Upper lobe of left lung (tissue), 6 donors: ENCODE measurements at regions not wholly inside any gene's neighbourhood (a gene's known extent, or its start where the extent isn't known, plus 50 kb on each side); places are given as distances from the start of the nearest gene placed in this dataset.

ENCODE experiments used
- ATAC-seq, 2 donors: fragments of 200-7000 bp; cut with Tn5 transposase; one replicate each; pipeline ENCODE4 v1.9.1; 2022; ENCODE audit warnings: mild to moderate bottlenecking in 2 of 2, moderate library complexity in 2 of 2; ENCODE audit not compliant: low FRiP score in 2 of 2
- DNase-seq, 2 donors: peaks; one replicate each; pipeline ENCODE4 v3.0.0-alpha.2; 2019 to 2020
- H3K27ac ChIP-seq, 4 donors: fragments of 200-600 bp; sonication (generic); one replicate each; pipeline ENCODE4 v1.5.1; 2016 to 2019
- H3K27me3 ChIP-seq, 4 donors: fragments of 200-600 bp; sonication (generic); one replicate each; pipeline ENCODE4 v1.5.1; 2017 to 2019
- H3K36me3 ChIP-seq, 4 donors: fragments of 200-600 bp; sonication (generic); one replicate each; pipeline ENCODE4 v1.5.1; 2016 to 2019
- H3K4me1 ChIP-seq, 4 donors: fragments of 200-600 bp; sonication (generic); one replicate each; pipeline ENCODE4 v1.5.1; 2018 to 2019
- H3K4me3 ChIP-seq, 4 donors: fragments of 200-600 bp; sonication (generic); one replicate each; pipeline ENCODE4 v1.5.1; 2017 to 2019; ENCODE audit warnings: mild to moderate bottlenecking in 2 of 4, moderate library complexity in 1 of 4
- H3K9me3 ChIP-seq, 4 donors: fragments of 200-600 bp; sonication (generic); one replicate each; pipeline ENCODE4 v1.5.1; 2018 to 2019
- EP300 ChIP-seq, 4 donors: sonication (generic); formaldehyde crosslinking; IDR thresholded peaks; one replicate each; pipeline ENCODE4 v1.5.1; 2017; ENCODE audit warnings: antibody characterized with exemption in 4 of 4, control low read depth in 2 of 4
- POLR2A ChIP-seq, 4 donors: fragments of 450-650 bp; IDR thresholded peaks; one replicate each; pipeline ENCODE4 v1.5.1; 2016 to 2017; ENCODE audit warnings: antibody characterized with exemption in 4 of 4, mild to moderate bottlenecking in 2 of 4
- POLR2AphosphoS5 ChIP-seq, 2 donors: sonication (generic); formaldehyde crosslinking; IDR thresholded peaks; one replicate each; pipeline ENCODE4 v1.5.1; 2017; ENCODE audit warnings: antibody characterized with exemption in 2 of 2
- WGBS, 2 donors: methylation state at CpG; one replicate each; pipeline ENCODE4 v1.1.5; 2017 to 2018; 5-methylcytosine and 5-hydroxymethylcytosine counted together
- TF ChIP-seq, protein P1 (sequence below), 6 experiments: fragments of 450-650 bp in 4 of 6; fragments of 200-600 bp in 2 of 6; sonication (generic) in 2 of 6; IDR thresholded peaks; one replicate each; pipeline ENCODE4 v1.5.1; 2016 to 2019; ENCODE audit warnings: antibody characterized with exemption in 6 of 6
- donor health status: DM: no; HTN: no; CAD: no; lungs with moderate emphysema.
- donor health status: DM: no; HTN: yes; CAD: no; lungs with severe emphysema.

DNA sequence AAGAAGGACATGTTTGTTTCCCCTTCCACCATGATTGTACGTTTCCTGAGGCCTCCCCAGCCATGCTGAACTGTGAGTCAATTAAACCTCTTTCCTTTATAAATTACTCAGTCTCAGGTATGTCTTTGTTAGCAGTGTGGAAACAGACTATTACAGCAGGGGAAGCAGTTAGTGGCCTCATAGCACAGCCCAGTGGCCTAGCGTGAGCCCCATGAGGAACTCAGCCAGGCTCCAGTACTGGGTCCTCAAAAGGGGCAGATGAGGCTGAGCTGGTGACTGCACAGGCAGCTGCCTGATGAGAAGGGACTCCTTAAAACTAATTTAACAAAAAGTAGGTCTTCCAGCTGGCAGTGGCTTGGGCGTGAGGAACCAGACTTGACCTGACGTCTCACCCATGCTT lies 399.9 kb downstream of the CDH26 start:
- H3K36me3 ChIP-seq: no peaks in the 10 kb centered on the region
- 86 to 87% methylated on average over 4 of the region's 4 CpGs for WGBS, 2 donors
- TF ChIP-seq, protein P1, sequence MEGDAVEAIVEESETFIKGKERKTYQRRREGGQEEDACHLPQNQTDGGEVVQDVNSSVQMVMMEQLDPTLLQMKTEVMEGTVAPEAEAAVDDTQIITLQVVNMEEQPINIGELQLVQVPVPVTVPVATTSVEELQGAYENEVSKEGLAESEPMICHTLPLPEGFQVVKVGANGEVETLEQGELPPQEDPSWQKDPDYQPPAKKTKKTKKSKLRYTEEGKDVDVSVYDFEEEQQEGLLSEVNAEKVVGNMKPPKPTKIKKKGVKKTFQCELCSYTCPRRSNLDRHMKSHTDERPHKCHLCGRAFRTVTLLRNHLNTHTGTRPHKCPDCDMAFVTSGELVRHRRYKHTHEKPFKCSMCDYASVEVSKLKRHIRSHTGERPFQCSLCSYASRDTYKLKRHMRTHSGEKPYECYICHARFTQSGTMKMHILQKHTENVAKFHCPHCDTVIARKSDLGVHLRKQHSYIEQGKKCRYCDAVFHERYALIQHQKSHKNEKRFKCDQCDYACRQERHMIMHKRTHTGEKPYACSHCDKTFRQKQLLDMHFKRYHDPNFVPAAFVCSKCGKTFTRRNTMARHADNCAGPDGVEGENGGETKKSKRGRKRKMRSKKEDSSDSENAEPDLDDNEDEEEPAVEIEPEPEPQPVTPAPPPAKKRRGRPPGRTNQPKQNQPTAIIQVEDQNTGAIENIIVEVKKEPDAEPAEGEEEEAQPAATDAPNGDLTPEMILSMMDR (IDR thresholded peaks at IDR 0.05): no peak
- no peak for TF ChIP-seq EP300 (IDR thresholded peaks at IDR 0.05)
- no peak for TF ChIP-seq POLR2AphosphoS5 (IDR thresholded peaks at IDR 0.05)
- TF ChIP-seq POLR2A (IDR thresholded peaks at IDR 0.05): no peak
- no peaks in the 10 kb centered on the region for H3K9me3 ChIP-seq
- no peak overlapping the region for H3K27ac ChIP-seq
- H3K4me1 ChIP-seq: no peaks in the 10 kb centered on the region
- DNase-seq (no peak), ATAC-seq (no peak)
- H3K27me3 ChIP-seq: no peaks in the 10 kb centered on the region
- H3K4me3 ChIP-seq: no peak overlapping the region

DNA sequence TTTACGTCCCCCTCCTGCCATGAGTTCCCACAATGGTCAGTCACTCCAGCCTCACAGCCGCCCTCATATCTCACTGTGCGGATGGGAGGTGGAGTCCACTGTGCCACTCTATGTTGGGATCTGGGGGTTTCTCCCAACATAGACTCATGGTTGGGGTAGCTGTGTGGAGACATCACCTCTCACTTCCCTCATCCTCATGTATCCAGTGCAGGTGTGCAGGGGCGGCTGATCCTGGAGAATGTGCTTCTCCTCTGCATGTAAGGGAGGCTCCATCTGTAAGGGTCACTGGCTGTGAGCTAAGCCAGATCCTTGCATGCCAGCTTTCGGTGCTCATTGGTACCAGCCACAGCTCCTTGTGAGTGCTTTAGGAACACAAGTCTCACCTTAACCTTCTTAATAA lies 400.8 kb downstream of the CDH26 start:
- WGBS, 2 donors: 83 to 89% methylated on average over 5 of the region's 5 CpGs
- DNase-seq: no peak
- no peak for ATAC-seq
- Histone ChIP-seq H3K27me3 (no peaks in the 10 kb centered on the region), H3K4me3 (no peak overlapping the region), H3K4me1 (no peaks in the 10 kb centered on the region), H3K36me3 (no peaks in the 10 kb centered on the region), H3K9me3 (no peaks in the 10 kb centered on the region), H3K27ac (no peak overlapping the region)
- TF ChIP-seq POLR2AphosphoS5 (IDR thresholded peaks at IDR 0.05): no peak
- TF ChIP-seq POLR2A (IDR thresholded peaks at IDR 0.05): no peak
- TF ChIP-seq, protein P1 (IDR thresholded peaks at IDR 0.05): no peak
- TF ChIP-seq EP300 (IDR thresholded peaks at IDR 0.05): no peak

DNA sequence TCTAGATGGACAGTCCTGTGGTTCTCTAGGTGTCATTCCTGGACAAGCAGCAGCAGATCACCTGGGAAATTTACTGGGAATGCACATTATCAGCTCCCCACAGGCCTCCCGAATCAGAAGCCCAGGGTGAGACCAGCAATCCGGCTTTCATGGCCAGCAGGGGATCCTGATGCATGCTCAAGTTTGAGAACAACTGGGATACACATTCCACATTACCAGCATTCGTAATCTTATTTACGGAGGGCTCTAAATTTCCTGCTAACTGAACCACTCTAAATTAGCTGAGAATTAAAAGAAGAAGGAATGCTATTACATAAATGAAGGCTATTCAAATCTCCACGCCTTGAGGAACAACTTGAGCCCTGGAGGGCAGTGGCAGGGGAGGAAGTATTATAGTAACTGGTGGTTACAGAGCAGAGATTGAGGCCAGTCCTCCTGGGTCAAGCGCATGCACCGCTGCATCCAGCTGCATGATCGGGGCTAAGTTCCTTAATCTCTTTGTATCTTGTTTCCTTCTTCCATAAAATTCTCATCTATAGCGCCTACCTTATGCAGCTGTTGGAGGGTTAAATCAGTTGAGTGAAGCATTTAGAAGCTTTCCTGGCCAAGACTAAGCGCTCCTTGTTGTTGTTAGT lies 403.7 kb downstream of the CDH26 start:
- no peak overlapping the region for H3K27ac ChIP-seq

DNA sequence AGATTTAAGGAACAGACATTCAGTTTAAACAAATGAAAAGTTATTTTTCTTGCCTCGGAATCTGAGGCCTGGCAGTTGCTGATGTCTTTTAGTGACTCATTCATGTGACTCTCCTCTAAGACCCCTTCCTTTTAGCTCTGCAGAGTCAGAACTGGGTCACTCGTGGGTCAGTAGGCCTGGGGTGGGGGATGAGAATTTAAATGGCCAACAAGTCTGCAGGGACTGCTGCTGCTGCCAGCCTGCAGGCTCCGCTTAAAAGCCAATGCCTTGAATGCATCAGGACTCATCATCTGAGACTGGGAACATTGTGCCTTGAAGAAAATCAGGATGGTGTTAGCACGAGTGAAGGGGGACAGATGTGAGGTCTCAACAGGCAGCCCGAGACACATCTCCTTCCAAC lies 404.3 kb downstream of the CDH26 start:
- no peak for ATAC-seq
- WGBS, 2 donors: 51 to 58% methylated on average over 2 to 5 of the region's 5 CpGs
- H3K4me1 ChIP-seq: no peaks in the 10 kb centered on the region
- no peak overlapping the region for H3K27ac ChIP-seq
- TF ChIP-seq POLR2AphosphoS5 (IDR thresholded peaks at IDR 0.05): no peak
- TF ChIP-seq, protein P1 (IDR thresholded peaks at IDR 0.05): no peak
- TF ChIP-seq EP300 (IDR thresholded peaks at IDR 0.05): no peak
- no peak for TF ChIP-seq POLR2A (IDR thresholded peaks at IDR 0.05)
- no peak overlapping the region for H3K4me3 ChIP-seq
- DNase-seq: no peak
- no peaks in the 10 kb centered on the region for H3K27me3 ChIP-seq
- no peaks in the 10 kb centered on the region for H3K9me3 ChIP-seq
- no peaks in the 10 kb centered on the region for H3K36me3 ChIP-seq

More for the DNA sequence above, 403.7 kb downstream of the CDH26 start:
- DNase-seq (no peak), ATAC-seq (no peak)
- no peaks in the 10 kb centered on the region for H3K27me3 ChIP-seq
- no peak for TF ChIP-seq EP300 (IDR thresholded peaks at IDR 0.05)
- TF ChIP-seq, protein P1 (IDR thresholded peaks at IDR 0.05): no peak
- no peak for TF ChIP-seq POLR2A (IDR thresholded peaks at IDR 0.05)
- no peak for TF ChIP-seq POLR2AphosphoS5 (IDR thresholded peaks at IDR 0.05)
- no peak overlapping the region for H3K4me3 ChIP-seq
- H3K4me1 ChIP-seq: no peaks in the 10 kb centered on the region
- H3K9me3 ChIP-seq: no peaks in the 10 kb centered on the region
- WGBS, 2 donors: 77 to 78% methylated on average over 10 of the region's 10 CpGs
- H3K36me3 ChIP-seq: no peaks in the 10 kb centered on the region

DNA sequence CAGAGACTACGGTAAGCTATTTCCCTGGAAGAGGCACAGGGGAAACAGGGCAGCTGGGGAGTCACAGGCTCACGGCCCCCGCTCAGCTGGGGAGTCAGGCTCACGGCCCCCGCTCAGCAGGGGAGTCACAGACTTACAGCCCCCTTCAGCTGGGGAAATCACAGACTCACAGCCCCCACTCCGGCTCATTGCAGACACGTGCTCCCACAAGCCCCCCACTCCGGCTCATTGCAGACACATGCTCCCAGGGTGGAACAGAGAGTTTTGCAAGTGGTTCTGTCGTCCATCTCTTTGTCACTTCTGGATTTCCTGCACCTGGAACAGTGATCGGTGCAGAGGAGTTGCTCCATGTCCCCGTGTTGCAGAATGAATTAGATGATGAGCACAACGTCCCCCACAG lies 405.5 kb downstream of the CDH26 start:
- TF ChIP-seq EP300 (IDR thresholded peaks at IDR 0.05) (no peak), POLR2AphosphoS5 (IDR thresholded peaks at IDR 0.05) (no peak), POLR2A (IDR thresholded peaks at IDR 0.05) (no peak)
- TF ChIP-seq, protein P1 (IDR thresholded peaks at IDR 0.05): no peak
- no peaks in the 10 kb centered on the region for H3K27me3 ChIP-seq
- H3K36me3 ChIP-seq: no peaks in the 10 kb centered on the region
- peaks cover 0 to 2% (median under 1%) of the 10 kb centered on the region in 4 donors for H3K9me3 ChIP-seq
- 88 to 90% methylated on average over 7 to 12 of the region's 12 CpGs for WGBS, 2 donors
- ATAC-seq (no peak), DNase-seq (peak in 1 of 2 donors; percentile 41)
- no peaks in the 10 kb centered on the region for H3K4me1 ChIP-seq
- H3K27ac ChIP-seq: no peak overlapping the region
- H3K4me3 ChIP-seq: no peak overlapping the region
